HCT116 (cell line): ENCODE measurements at regions not wholly inside any gene's neighbourhood (a gene's known extent, or its start where the extent isn't known, plus 50 kb on each side); places are given as distances from the start of the nearest gene placed in this dataset.

Source experiments
- ATAC-seq: fragments of 200-7000 bp; cut with Tn5 transposase; 2 replicates; pipeline ENCODE4 v1.9.1; 2020; ENCODE audit warnings: mild to moderate bottlenecking, moderate library complexity
- BruUV-seq: library from RNA; stranded (reverse); fragments of 400-500 nt; replicated peaks from 2 replicates; lab custom pipeline; 2021; lab: Mats Ljungman, UMichigan
- CTCF ChIA-PET: fragments of 300-600 bp; sonication (Branson Sonifier 250); formaldehyde crosslinking; loops from one replicate; lab custom pipeline; 2021; ENCODE audit warnings: antibody characterized with exemption; lab: Charles Lee
- POLR2A ChIA-PET: fragments of 300-600, 350-600 bp; sonication (Branson Sonifier 250); formaldehyde crosslinking; loops from one replicate; lab custom pipeline; 2021; ENCODE audit warnings: antibody characterized with exemption; lab: Charles Lee
- RAD21 ChIA-PET, 2 experiments: fragments of 300-600 bp; sonication (Branson Sonifier 250); formaldehyde crosslinking; loops; one replicate each; lab custom pipeline; 2023; ENCODE audit warnings: low total read pairs in 2 of 2; ENCODE audit not compliant: uncharacterized antibody in 2 of 2, unreplicated experiment in 2 of 2, low non-redundant PET in 1 of 2; lab: Charles Lee
- DNase-seq: peaks from one replicate; pipeline ENCODE4 v3.0.0-alpha.2; 2010; ENCODE audit warnings: low read depth, low spot score
- H2AFZ ChIP-seq: fragments of 200-600 bp; shearing (Covaris generic), sonication (generic); 2 replicates; pipeline ENCODE4 v1.6.1; 2017; ENCODE audit warnings: low read depth, mixed run types, mixed read lengths, antibody characterized with exemption, low read length; ENCODE audit not compliant: poor library complexity, severe bottlenecking
- H3K27ac ChIP-seq: 2 replicates; pipeline ENCODE4 v1.5.1; 2012; ENCODE audit warnings: low read depth, low read length
- H3K27me3 ChIP-seq: fragments of 200-600 bp; sonication (generic); 2 replicates; pipeline ENCODE4 v1.6.1; 2016; ENCODE audit warnings: mixed run types, low read length, mixed read lengths; ENCODE audit not compliant: insufficient read depth
- H3K36me3 ChIP-seq, 2 experiments: fragments of 200-500 bp in 1 of 2; fragments of 200-600 bp in 1 of 2; sonication (Bioruptor generic) in 1 of 2; sonication (generic) in 1 of 2; 2 replicates each; pipeline versions ENCODE4 v1.5.1 to v1.6.1; 2014 to 2016; ENCODE audit warnings: low read length in 2 of 2, inconsistent platforms in 1 of 2, mixed read lengths in 1 of 2, mixed run types in 1 of 2; ENCODE audit not compliant: insufficient read depth in 2 of 2, control insufficient read depth in 1 of 2
- H3K4me1 ChIP-seq, 2 experiments: fragments of 200-600 bp in 1 of 2; sonication (generic) in 1 of 2; 2 replicates each; pipeline versions ENCODE4 v1.5.1 to v1.6.1; 2012 to 2017; ENCODE audit warnings: low read length in 2 of 2, inconsistent platforms in 1 of 2, mild to moderate bottlenecking in 1 of 2, mixed read lengths in 1 of 2, mixed run types in 1 of 2, moderate library complexity in 1 of 2; ENCODE audit not compliant: insufficient read depth in 2 of 2, control insufficient read depth in 1 of 2
- H3K4me2 ChIP-seq: fragments of 200-600 bp; sonication (generic); 2 replicates; pipeline ENCODE4 v1.6.1; 2017; ENCODE audit warnings: mixed run types, low read length, mixed read lengths
- H3K4me3 ChIP-seq, 2 experiments: fragments of 200-600 bp in 1 of 2; sonication (generic) in 1 of 2; replicated peaks in 1 of 2; 2 replicates each; pipeline ENCODE4 v1.5.1; 2011 to 2016; ENCODE audit warnings: low read length in 2 of 2, control low read depth in 1 of 2, low read depth in 1 of 2, mild to moderate bottlenecking in 1 of 2, mixed read lengths in 1 of 2, mixed run types in 1 of 2
- H3K79me2 ChIP-seq: fragments of 200-600 bp; sonication (generic); 2 replicates; pipeline ENCODE4 v1.6.1; 2017; ENCODE audit warnings: mild to moderate bottlenecking, mixed run types, low read length, moderate library complexity, mixed read lengths; ENCODE audit not compliant: insufficient read depth
- H3K9ac ChIP-seq: fragments of 200-600 bp; sonication (generic); 2 replicates; pipeline ENCODE4 v1.6.1; 2016; ENCODE audit warnings: low read length, mixed read lengths
- H3K9me2 ChIP-seq: fragments of 200-600 bp; sonication (generic), shearing (Covaris generic); 2 replicates; pipeline ENCODE4 v1.6.1; 2017; ENCODE audit warnings: mixed run types, mild to moderate bottlenecking, moderate library complexity; ENCODE audit not compliant: insufficient read depth
- H3K9me3 ChIP-seq, 2 experiments: fragments of 200-500 bp in 1 of 2; fragments of 200-600 bp in 1 of 2; sonication (Bioruptor generic) in 1 of 2; sonication (generic) in 1 of 2; 2 replicates each; pipeline ENCODE4 v1.6.1; 2014 to 2017; ENCODE audit warnings: low read length in 2 of 2, mixed read lengths in 2 of 2, inconsistent platforms in 1 of 2, low read depth in 1 of 2, mild to moderate bottlenecking in 1 of 2, mixed run types in 1 of 2, moderate library complexity in 1 of 2; ENCODE audit not compliant: control insufficient read depth in 1 of 2, insufficient read depth in 1 of 2
- H4K20me1 ChIP-seq: fragments of 200-600 bp; sonication (generic), shearing (Covaris generic); 2 replicates; pipeline ENCODE4 v1.6.1; 2017; ENCODE audit warnings: mixed run types, mild to moderate bottlenecking, moderate library complexity; ENCODE audit not compliant: insufficient read depth
- ATF3 ChIP-seq: IDR thresholded peaks from 2 replicates; pipeline ENCODE4 v1.6.1; 2012
- CEBPB ChIP-seq: IDR thresholded peaks from 2 replicates; pipeline ENCODE4 v1.6.1; 2012; ENCODE audit warnings: low read depth
- CTCF ChIP-seq, 3 experiments: fragments of 200-600 bp in 1 of 3; sonication (generic) in 1 of 3; IDR thresholded peaks in 2 of 3; conservative IDR thresholded peaks in 1 of 3; 2 replicates each; pipeline ENCODE4 v1.5.1; 2012 to 2017; ENCODE audit warnings: low read depth in 2 of 3, low read length in 2 of 3, antibody characterized with exemption in 1 of 3, borderline replicate concordance in 1 of 3, control low read depth in 1 of 3, mild to moderate bottlenecking in 1 of 3, mixed read lengths in 1 of 3, mixed run types in 1 of 3, moderate library complexity in 1 of 3; ENCODE audit not compliant: insufficient read depth in 1 of 3
- EGR1 ChIP-seq: IDR thresholded peaks from 2 replicates; pipeline ENCODE4 v1.6.1; 2012; ENCODE audit warnings: low read depth
- EZH2phosphoT487 ChIP-seq: fragments of 200-600 bp; IDR thresholded peaks from 2 replicates; pipeline ENCODE4 v1.6.1; 2018; ENCODE audit warnings: antibody characterized with exemption, borderline replicate concordance
- JUND ChIP-seq: IDR thresholded peaks from 2 replicates; pipeline ENCODE4 v1.6.1; 2012
- MAX ChIP-seq: IDR thresholded peaks from 2 replicates; pipeline ENCODE4 v1.6.1; 2012
- POLR2A ChIP-seq: IDR thresholded peaks from 2 replicates; pipeline ENCODE4 v1.7.0; 2011; ENCODE audit warnings: borderline replicate concordance; ENCODE audit not compliant: insufficient read depth, insufficient read length; ENCODE audit errors: extremely low read depth
- POLR2AphosphoS5 ChIP-seq: IDR thresholded peaks from 2 replicates; pipeline ENCODE4 v1.6.1; 2011; ENCODE audit warnings: mild to moderate bottlenecking, low read depth, low read length, moderate library complexity
- RAD21 ChIP-seq: IDR thresholded peaks from 2 replicates; pipeline ENCODE4 v1.6.1; 2012; ENCODE audit warnings: low read depth, mild to moderate bottlenecking
- REST ChIP-seq: IDR thresholded peaks from 2 replicates; pipeline ENCODE4 v1.6.1; 2012; ENCODE audit warnings: low read depth
- SP1 ChIP-seq: IDR thresholded peaks from 2 replicates; pipeline ENCODE4 v1.6.1; 2012; ENCODE audit warnings: low read depth
- YY1 ChIP-seq: IDR thresholded peaks from 2 replicates; pipeline ENCODE4 v1.6.1; 2011; ENCODE audit warnings: low read length, low read depth, moderate library complexity, mild to moderate bottlenecking; ENCODE audit not compliant: insufficient replicate concordance; ENCODE audit errors: extremely low read depth
- ZBTB33 ChIP-seq: IDR thresholded peaks from 2 replicates; pipeline ENCODE4 v1.6.1; 2011; ENCODE audit warnings: mild to moderate bottlenecking, low read length, moderate library complexity; ENCODE audit not compliant: insufficient replicate concordance; ENCODE audit errors: extremely low read depth
- ZFX ChIP-seq: fragments of 450-650 bp; IDR thresholded peaks from 2 replicates; pipeline ENCODE4 v1.6.1; 2017
- intact Hi-C: fragments of 100-400 bp; cut with micrococcal nuclease; formaldehyde crosslinking; loops from 2 replicates; pipeline ENCODE4 v1.10.0; 2022

- H3K27ac ChIP-seq, result no peak overlapping the region
- RAD21 ChIA-PET, result no interaction called here
- H4K20me1 ChIP-seq, result no peaks in the 10 kb centered on the region
- intact Hi-C loops, result no loop called here
- no peaks in the 10 kb centered on the region for H3K36me3 ChIP-seq
- no TSS peak for BruUV-seq
- no peak overlapping the region for H3K9ac ChIP-seq
- no peak for ATAC-seq
- H2AFZ ChIP-seq, result no peak overlapping the region
- POLR2A ChIA-PET, result no interaction called here
- no peaks in the 10 kb centered on the region for H3K9me2 ChIP-seq
- no peak overlapping the region for H3K4me3 ChIP-seq
- H3K27me3 ChIP-seq, result no peaks in the 10 kb centered on the region
- CTCF ChIA-PET, result no interaction called here
- H3K79me2 ChIP-seq, result no peaks in the 10 kb centered on the region
- TF ChIP-seq EGR1 (no peak), MAX (no peak), POLR2A (no peak), REST (no peak), RAD21 (no peak), EZH2phosphoT487 (no peak), JUND (no peak), SP1 (no peak), CTCF (IDR thresholded peaks at IDR 0.05 in 2 of 3, conservative IDR thresholded peaks at IDR 0.05 in 1 of 3; ENCODE audit: borderline replicate concordance in 1 of 3, insufficient read depth in 1 of 3, low read depth in 2 of 3, low read length in 2 of 3) (no peak), ATF3 (no peak), ZFX (no peak), ZBTB33 (no peak), YY1 (no peak), CEBPB (no peak), POLR2AphosphoS5 (no peak)
- DNase-seq, result no peak
- H3K4me2 ChIP-seq, result no peak overlapping the region
- no peaks in the 10 kb centered on the region for H3K4me1 ChIP-seq
- H3K9me3 ChIP-seq, result no peaks in the 10 kb centered on the region
Measured at GRCh38 chr6:45791211-45792168, 224.2 kb downstream of the CLIC5 start.
